ENCODE measurements at regions not wholly inside any gene's neighbourhood (a gene's known extent, or its start where the extent isn't known, plus 50 kb on each side); places are given as distances from the start of the nearest gene placed in this dataset.
"Not testable (repeated sequence)": the region's sequence is repeated elsewhere in the genome, so short reads cannot be mapped to it uniquely, and the experiment has no call there.

DNA sequence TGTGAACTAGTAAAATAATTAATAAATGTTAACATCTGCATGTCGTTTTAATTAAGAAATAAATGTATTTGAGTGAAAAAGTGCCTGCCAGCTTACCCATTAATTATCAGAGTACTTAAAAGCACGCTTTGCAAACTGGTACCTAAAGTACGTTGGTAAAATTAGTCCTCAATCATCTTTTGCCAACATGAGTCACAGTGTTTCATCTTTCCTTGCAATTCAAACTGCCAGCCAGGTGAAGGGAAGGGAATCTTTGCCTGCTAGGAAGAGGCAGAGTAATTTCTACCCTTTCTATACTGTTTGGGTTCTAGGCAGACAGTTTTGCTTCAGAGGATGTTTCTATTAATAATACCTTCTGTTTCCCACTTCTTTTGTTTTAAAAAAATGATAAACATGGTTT lies 57.2 kb upstream of the CNIH3 start:
- Histone ChIP-seq H3K36me3 (ENCODE audit: insufficient read depth, low read length) (no peaks in the 10 kb centered on the region), H3K4me1 (ENCODE audit: insufficient read depth, low read length, poor library complexity, severe bottlenecking) (peaks cover 2% of the 10 kb centered on the region), H3F3A (ENCODE audit: low read depth) (no peaks in the 10 kb centered on the region), H3K27me3 (ENCODE audit: insufficient read depth, low read length, poor library complexity, severe bottlenecking) (no peaks in the 10 kb centered on the region), H3K9me2 (replicated peaks; ENCODE audit: low read depth, low read length) (no peaks in the 10 kb centered on the region), H4K20me1 (ENCODE audit: insufficient read depth, low read length, poor library complexity, severe bottlenecking) (no peaks in the 10 kb centered on the region), H3K79me2 (ENCODE audit: insufficient read depth, low read length) (no peaks in the 10 kb centered on the region), H3K9me3 (ENCODE audit: insufficient read depth, low read depth, low read length) (no peaks in the 10 kb centered on the region), H3K9ac (ENCODE audit: low read depth, low read length, poor library complexity, severe bottlenecking) (no peak overlapping the region), H3K4me2 (ENCODE audit: low read depth, low read length, poor library complexity, severe bottlenecking) (no peak overlapping the region), H3K4me3 (ENCODE audit: low read length, poor library complexity, severe bottlenecking) (no peak overlapping the region), H2AFZ (ENCODE audit: low read length) (no peak overlapping the region)
- no peak for TF ChIP-seq EZH2phosphoT487 (IDR thresholded peaks at IDR 0.05; ENCODE audit: borderline replicate concordance)
- TF ChIP-seq, protein P1, sequence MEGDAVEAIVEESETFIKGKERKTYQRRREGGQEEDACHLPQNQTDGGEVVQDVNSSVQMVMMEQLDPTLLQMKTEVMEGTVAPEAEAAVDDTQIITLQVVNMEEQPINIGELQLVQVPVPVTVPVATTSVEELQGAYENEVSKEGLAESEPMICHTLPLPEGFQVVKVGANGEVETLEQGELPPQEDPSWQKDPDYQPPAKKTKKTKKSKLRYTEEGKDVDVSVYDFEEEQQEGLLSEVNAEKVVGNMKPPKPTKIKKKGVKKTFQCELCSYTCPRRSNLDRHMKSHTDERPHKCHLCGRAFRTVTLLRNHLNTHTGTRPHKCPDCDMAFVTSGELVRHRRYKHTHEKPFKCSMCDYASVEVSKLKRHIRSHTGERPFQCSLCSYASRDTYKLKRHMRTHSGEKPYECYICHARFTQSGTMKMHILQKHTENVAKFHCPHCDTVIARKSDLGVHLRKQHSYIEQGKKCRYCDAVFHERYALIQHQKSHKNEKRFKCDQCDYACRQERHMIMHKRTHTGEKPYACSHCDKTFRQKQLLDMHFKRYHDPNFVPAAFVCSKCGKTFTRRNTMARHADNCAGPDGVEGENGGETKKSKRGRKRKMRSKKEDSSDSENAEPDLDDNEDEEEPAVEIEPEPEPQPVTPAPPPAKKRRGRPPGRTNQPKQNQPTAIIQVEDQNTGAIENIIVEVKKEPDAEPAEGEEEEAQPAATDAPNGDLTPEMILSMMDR (conservative IDR thresholded peaks at IDR 0.05; ENCODE audit: low read length) = no peak

DNA sequence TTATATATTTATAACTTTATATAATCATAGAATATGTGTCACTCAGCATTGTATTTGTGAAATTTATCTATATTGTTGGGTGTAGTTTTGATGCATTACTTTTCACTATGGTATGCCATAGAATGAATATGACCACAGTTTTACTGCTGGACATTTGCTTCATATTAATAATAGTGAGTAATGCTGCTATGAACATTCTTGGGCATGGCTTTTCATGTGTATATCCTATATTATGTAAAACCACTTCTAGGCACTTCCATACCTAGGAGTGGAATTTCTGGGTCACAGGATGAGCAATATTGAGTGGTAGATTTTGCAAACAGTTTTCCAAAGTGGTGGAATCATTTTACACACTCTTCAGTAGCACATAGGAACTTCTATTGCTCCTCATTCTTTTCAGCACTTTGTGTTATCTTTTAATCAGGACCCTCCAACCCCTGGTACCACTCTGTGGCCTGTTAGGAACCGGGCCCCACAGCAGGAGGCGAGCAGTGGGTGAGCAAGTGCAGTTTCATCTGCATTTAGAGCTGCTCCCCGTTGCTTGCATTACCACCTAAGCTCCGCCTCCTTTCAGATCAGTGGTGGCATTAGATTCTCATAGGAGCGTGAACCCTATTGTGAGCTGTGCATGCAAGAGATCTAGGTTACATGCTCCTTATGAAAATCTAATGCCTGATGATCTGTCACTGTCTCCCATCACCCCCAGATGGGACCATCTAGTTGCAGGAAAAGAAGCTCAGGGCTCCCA lies 56.0 kb upstream of the CNIH3 start:
- Histone ChIP-seq H3K36me3 (ENCODE audit: insufficient read depth, low read length) (no peaks in the 10 kb centered on the region), H3K79me2 (ENCODE audit: insufficient read depth, low read length) (no peaks in the 10 kb centered on the region), H3K9ac (ENCODE audit: low read depth, low read length, poor library complexity, severe bottlenecking) (no peak overlapping the region), H3K4me3 (ENCODE audit: low read length, poor library complexity, severe bottlenecking) (no peak overlapping the region), H3K27me3 (ENCODE audit: insufficient read depth, low read length, poor library complexity, severe bottlenecking) (no peaks in the 10 kb centered on the region), H3K9me2 (replicated peaks; ENCODE audit: low read depth, low read length) (no peaks in the 10 kb centered on the region), H4K20me1 (ENCODE audit: insufficient read depth, low read length, poor library complexity, severe bottlenecking) (no peaks in the 10 kb centered on the region), H3K4me2 (ENCODE audit: low read depth, low read length, poor library complexity, severe bottlenecking) (no peak overlapping the region), H2AFZ (ENCODE audit: low read length) (no peak overlapping the region), H3K9me3 (ENCODE audit: insufficient read depth, low read depth, low read length) (no peaks in the 10 kb centered on the region), H3K4me1 (ENCODE audit: insufficient read depth, low read length, poor library complexity, severe bottlenecking) (no peaks in the 10 kb centered on the region), H3F3A (ENCODE audit: low read depth) (no peaks in the 10 kb centered on the region)
- TF ChIP-seq, protein P1 (conservative IDR thresholded peaks at IDR 0.05; ENCODE audit: low read length) = no peak
- no peak for TF ChIP-seq EZH2phosphoT487 (IDR thresholded peaks at IDR 0.05; ENCODE audit: borderline replicate concordance)

GRCh38 chr1:224562881-224563280 lies 53.2 kb upstream of the CNIH3 start:
- not testable (repeated sequence) for H3K79me2 ChIP-seq (ENCODE audit: insufficient read depth, low read length); H2AFZ ChIP-seq (ENCODE audit: low read length); H3K36me3 ChIP-seq (ENCODE audit: insufficient read depth, low read length); H3K4me3 ChIP-seq (ENCODE audit: low read length, poor library complexity, severe bottlenecking); H3K9me2 ChIP-seq (replicated peaks; ENCODE audit: low read depth, low read length); H4K20me1 ChIP-seq (ENCODE audit: insufficient read depth, low read length, poor library complexity, severe bottlenecking); H3K9ac ChIP-seq (ENCODE audit: low read depth, low read length, poor library complexity, severe bottlenecking); H3K27me3 ChIP-seq (ENCODE audit: insufficient read depth, low read length, poor library complexity, severe bottlenecking); H3K4me2 ChIP-seq (ENCODE audit: low read depth, low read length, poor library complexity, severe bottlenecking); H3K9me3 ChIP-seq (ENCODE audit: insufficient read depth, low read depth, low read length); H3F3A ChIP-seq (ENCODE audit: low read depth)
- H3K4me1 ChIP-seq (ENCODE audit: insufficient read depth, low read length, poor library complexity, severe bottlenecking) = peaks cover 16% of the 10 kb centered on the region

DNA sequence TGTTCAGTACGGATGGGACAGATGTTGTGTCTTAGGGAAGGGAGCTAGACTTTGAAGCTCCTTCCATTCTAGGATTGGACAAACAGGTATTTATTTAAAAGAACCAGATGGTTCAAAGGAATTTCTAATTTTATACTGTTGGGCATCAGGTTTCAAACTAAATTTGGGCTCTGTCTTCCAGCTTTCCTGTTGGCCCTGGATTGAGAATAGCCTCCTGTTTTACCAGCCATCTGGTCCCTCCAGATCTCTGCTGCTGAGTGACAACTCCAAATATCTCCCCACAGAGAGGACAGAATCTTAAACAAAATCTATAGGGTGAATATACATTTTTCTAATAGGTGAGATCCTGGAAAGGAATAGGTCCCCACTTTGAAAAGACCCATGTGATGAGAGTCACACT lies 52.5 kb upstream of the CNIH3 start:
- Histone ChIP-seq H3K27me3 (ENCODE audit: insufficient read depth, low read length, poor library complexity, severe bottlenecking) (no peaks in the 10 kb centered on the region), H3K4me2 (ENCODE audit: low read depth, low read length, poor library complexity, severe bottlenecking) (no peak overlapping the region), H3K9ac (ENCODE audit: low read depth, low read length, poor library complexity, severe bottlenecking) (no peak overlapping the region), H2AFZ (ENCODE audit: low read length) (no peak overlapping the region), H3K9me3 (ENCODE audit: insufficient read depth, low read depth, low read length) (no peaks in the 10 kb centered on the region), H3K79me2 (ENCODE audit: insufficient read depth, low read length) (no peaks in the 10 kb centered on the region), H3K9me2 (replicated peaks; ENCODE audit: low read depth, low read length) (no peaks in the 10 kb centered on the region), H3K4me3 (ENCODE audit: low read length, poor library complexity, severe bottlenecking) (no peak overlapping the region), H3K36me3 (ENCODE audit: insufficient read depth, low read length) (no peaks in the 10 kb centered on the region), H3F3A (ENCODE audit: low read depth) (no peaks in the 10 kb centered on the region), H4K20me1 (ENCODE audit: insufficient read depth, low read length, poor library complexity, severe bottlenecking) (no peaks in the 10 kb centered on the region), H3K4me1 (ENCODE audit: insufficient read depth, low read length, poor library complexity, severe bottlenecking) (peaks cover 16% of the 10 kb centered on the region)
- TF ChIP-seq, protein P1 (conservative IDR thresholded peaks at IDR 0.05; ENCODE audit: low read length) = no peak
- TF ChIP-seq EZH2phosphoT487 (IDR thresholded peaks at IDR 0.05; ENCODE audit: borderline replicate concordance) = no peak
